ENCODE measurements at regions not wholly inside any gene's neighbourhood (a gene's known extent, or its start where the extent isn't known, plus 50 kb on each side); places are given as distances from the start of the nearest gene placed in this dataset.

- H3K4me1 ChIP-seq (ENCODE audit: insufficient read depth), result no peaks in the 10 kb centered on the region
- WGBS (ENCODE audit: low lambda C conversion rate, missing lambda C conversion rate), result 38% methylated on average over 3 of the region's 3 CpGs
These were observed 342.3 kb upstream of the EPHA4 start for GRCh38 chr2:221914334-221914880.

GRCh38 chr2:221911890-221912289 lies 339.8 kb upstream of the EPHA4 start:
- H3K9me2 ChIP-seq (replicated peaks; ENCODE audit: insufficient read depth), result no peaks in the 10 kb centered on the region
- no peak overlapping the region for H2AFZ ChIP-seq
- H4K20me1 ChIP-seq (ENCODE audit: insufficient read depth, poor library complexity, severe bottlenecking), result no peaks in the 10 kb centered on the region
- no peak overlapping the region for H3K4me2 ChIP-seq
- DNase-seq (ENCODE audit: low spot score), result no peak
- TF ChIP-seq EZH2 (IDR thresholded peaks at IDR 0.05; ENCODE audit: borderline replicate concordance) (no peak), EZH2phosphoT487 (IDR thresholded peaks at IDR 0.05; ENCODE audit: low read depth, severe bottlenecking, unreplicated experiment) (no peak), CTCF (IDR thresholded peaks at IDR 0.05; ENCODE audit: poor library complexity) (no peak)
- no peaks in the 10 kb centered on the region for H3K9me3 ChIP-seq (ENCODE audit: low read depth)
- no peaks in the 10 kb centered on the region for H3K79me2 ChIP-seq
- no peak overlapping the region for H3K4me3 ChIP-seq
- H3K36me3 ChIP-seq (replicated peaks; ENCODE audit: insufficient read depth, low read depth), result no peaks in the 10 kb centered on the region
- H3K4me1 ChIP-seq (ENCODE audit: insufficient read depth), result no peaks in the 10 kb centered on the region
- no peaks in the 10 kb centered on the region for H3K27me3 ChIP-seq
- H3K27ac ChIP-seq, result no peak overlapping the region
- WGBS (ENCODE audit: low lambda C conversion rate, missing lambda C conversion rate), result 79% methylated on average over 1 of the region's 1 CpG

More at GRCh38 chr2:221914334-221914880, 342.3 kb upstream of the EPHA4 start:
- no peaks in the 10 kb centered on the region for H3K9me3 ChIP-seq (ENCODE audit: low read depth)
- H4K20me1 ChIP-seq (ENCODE audit: insufficient read depth, poor library complexity, severe bottlenecking), result no peaks in the 10 kb centered on the region
- H3K4me3 ChIP-seq, result no peak overlapping the region
- no peaks in the 10 kb centered on the region for H3K9me2 ChIP-seq (replicated peaks; ENCODE audit: insufficient read depth)
- TF ChIP-seq EZH2phosphoT487 (IDR thresholded peaks at IDR 0.05; ENCODE audit: low read depth, severe bottlenecking, unreplicated experiment) (no peak), EZH2 (IDR thresholded peaks at IDR 0.05; ENCODE audit: borderline replicate concordance) (no peak), CTCF (IDR thresholded peaks at IDR 0.05; ENCODE audit: poor library complexity) (no peak)
- H3K79me2 ChIP-seq, result no peaks in the 10 kb centered on the region
- H3K27ac ChIP-seq, result no peak overlapping the region
- DNase-seq (ENCODE audit: low spot score), result no peak
- H3K4me2 ChIP-seq, result no peak overlapping the region
- no peaks in the 10 kb centered on the region for H3K36me3 ChIP-seq (replicated peaks; ENCODE audit: insufficient read depth, low read depth)
- no peak overlapping the region for H2AFZ ChIP-seq
- no peaks in the 10 kb centered on the region for H3K27me3 ChIP-seq

GRCh38 chr2:221911321-221911720 lies 339.2 kb upstream of the EPHA4 start:
- Histone ChIP-seq H2AFZ (no peak overlapping the region), H3K4me1 (ENCODE audit: insufficient read depth) (no peaks in the 10 kb centered on the region), H3K9me2 (replicated peaks; ENCODE audit: insufficient read depth) (no peaks in the 10 kb centered on the region), H3K4me2 (no peak overlapping the region), H3K27ac (no peak overlapping the region), H3K36me3 (replicated peaks; ENCODE audit: insufficient read depth, low read depth) (no peaks in the 10 kb centered on the region), H3K9me3 (ENCODE audit: low read depth) (no peaks in the 10 kb centered on the region), H4K20me1 (ENCODE audit: insufficient read depth, poor library complexity, severe bottlenecking) (no peaks in the 10 kb centered on the region), H3K27me3 (no peaks in the 10 kb centered on the region), H3K79me2 (no peaks in the 10 kb centered on the region), H3K4me3 (no peak overlapping the region)
- WGBS (ENCODE audit: low lambda C conversion rate, missing lambda C conversion rate), result 90% methylated on average over 4 of the region's 4 CpGs
- no peak for DNase-seq (ENCODE audit: low spot score)
- TF ChIP-seq CTCF (IDR thresholded peaks at IDR 0.05; ENCODE audit: poor library complexity) (no peak), EZH2 (IDR thresholded peaks at IDR 0.05; ENCODE audit: borderline replicate concordance) (no peak), EZH2phosphoT487 (IDR thresholded peaks at IDR 0.05; ENCODE audit: low read depth, severe bottlenecking, unreplicated experiment) (no peak)
